ENCODE measurements at regions not wholly inside any gene's neighbourhood (a gene's known extent, or its start where the extent isn't known, plus 50 kb on each side); places are given as distances from the start of the nearest gene placed in this dataset.

GRCh38 chr4:107219681-107220080, 183.6 kb upstream of the DKK2 start:
- Histone ChIP-seq H3K36me3 (ENCODE audit: control insufficient read depth in 1 of 2, insufficient read depth in 2 of 2, low read length in 2 of 2) (no peaks in the 10 kb centered on the region), H3K27ac (ENCODE audit: low read length) (no peak overlapping the region), H3K9me3 (ENCODE audit: control insufficient read depth in 1 of 2, low read length in 2 of 2) (no peaks in the 10 kb centered on the region), H3K27me3 (ENCODE audit: low read depth, low read length) (no peaks in the 10 kb centered on the region), H3K4me1 (ENCODE audit: control insufficient read depth in 1 of 2, insufficient read depth in 2 of 2, low read length in 2 of 2) (no peaks in the 10 kb centered on the region), H3K4me3 (ENCODE audit: low read depth in 1 of 2, low read length in 2 of 2) (no peak overlapping the region)

DNA sequence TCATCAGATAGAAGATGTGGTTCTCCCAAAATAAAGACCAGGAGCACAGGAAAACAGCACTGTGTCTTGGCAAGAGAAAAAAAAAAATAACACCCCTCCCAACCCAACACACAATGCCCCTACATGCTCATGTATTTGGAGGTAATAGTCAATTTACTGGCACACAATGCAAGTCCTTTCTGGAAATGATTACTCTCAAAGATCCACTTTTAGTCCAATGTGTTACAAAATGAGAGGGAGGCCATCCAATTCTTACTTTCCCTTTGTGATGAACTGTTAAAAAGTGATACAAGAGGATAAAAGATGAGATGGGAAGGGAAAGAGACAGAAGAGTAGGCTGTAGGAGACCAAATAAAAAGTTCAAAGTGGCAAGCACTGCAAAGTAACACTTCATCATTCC, 180.3 kb upstream of the DKK2 start:
- no peaks in the 10 kb centered on the region for H3K4me1 ChIP-seq (ENCODE audit: control insufficient read depth in 1 of 2, insufficient read depth in 2 of 2, low read length in 2 of 2)
- no peaks in the 10 kb centered on the region for H3K27me3 ChIP-seq (ENCODE audit: low read depth, low read length)
- H3K4me3 ChIP-seq (ENCODE audit: low read depth in 1 of 2, low read length in 2 of 2) = no peak overlapping the region

GRCh38 chr4:107215222-107215621, 179.1 kb upstream of the DKK2 start:
- H3K27ac ChIP-seq (ENCODE audit: low read length) = no peak overlapping the region
- H3K4me1 ChIP-seq (ENCODE audit: control insufficient read depth in 1 of 2, insufficient read depth in 2 of 2, low read length in 2 of 2) = no peaks in the 10 kb centered on the region
- H3K4me3 ChIP-seq (ENCODE audit: low read depth in 1 of 2, low read length in 2 of 2) = no peak overlapping the region
- H3K9me3 ChIP-seq (ENCODE audit: control insufficient read depth in 1 of 2, low read length in 2 of 2) = no peaks in the 10 kb centered on the region
- no peaks in the 10 kb centered on the region for H3K27me3 ChIP-seq (ENCODE audit: low read depth, low read length)
- H3K36me3 ChIP-seq (ENCODE audit: control insufficient read depth in 1 of 2, insufficient read depth in 2 of 2, low read length in 2 of 2) = no peaks in the 10 kb centered on the region

More for the DNA sequence above, 180.3 kb upstream of the DKK2 start:
- no peak overlapping the region for H3K27ac ChIP-seq (ENCODE audit: low read length)
- no peaks in the 10 kb centered on the region for H3K9me3 ChIP-seq (ENCODE audit: control insufficient read depth in 1 of 2, low read length in 2 of 2)
- H3K36me3 ChIP-seq (ENCODE audit: control insufficient read depth in 1 of 2, insufficient read depth in 2 of 2, low read length in 2 of 2) = no peaks in the 10 kb centered on the region

GRCh38 chr4:107213880-107214279, 177.8 kb upstream of the DKK2 start:
- Histone ChIP-seq H3K27ac (ENCODE audit: low read length) (no peak overlapping the region), H3K27me3 (ENCODE audit: low read depth, low read length) (no peaks in the 10 kb centered on the region)

DNA sequence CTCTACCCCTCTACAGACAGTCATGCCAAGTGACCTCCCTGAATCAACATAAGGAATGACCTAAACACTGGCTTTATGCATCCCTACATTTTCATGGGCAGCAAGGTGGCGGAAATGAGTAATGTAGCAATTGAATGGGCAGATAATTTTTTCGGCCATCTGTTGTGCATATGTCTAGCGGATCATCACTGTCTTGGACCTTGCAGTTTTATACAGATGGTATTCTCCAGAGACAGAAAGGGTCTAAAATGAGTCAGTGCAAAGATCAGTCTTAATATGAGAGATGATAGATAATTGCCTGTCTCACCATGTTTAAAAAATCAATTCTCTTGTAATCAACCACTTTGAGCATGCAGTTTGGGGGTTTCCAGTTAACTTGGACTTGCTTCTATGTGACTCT, 177.3 kb upstream of the DKK2 start:
- H3K4me3 ChIP-seq (ENCODE audit: low read depth in 1 of 2, low read length in 2 of 2) = no peak overlapping the region
- no peaks in the 10 kb centered on the region for H3K4me1 ChIP-seq (ENCODE audit: control insufficient read depth in 1 of 2, insufficient read depth in 2 of 2, low read length in 2 of 2)
- no peaks in the 10 kb centered on the region for H3K36me3 ChIP-seq (ENCODE audit: control insufficient read depth in 1 of 2, insufficient read depth in 2 of 2, low read length in 2 of 2)
- H3K27ac ChIP-seq (ENCODE audit: low read length) = no peak overlapping the region
- no peaks in the 10 kb centered on the region for H3K9me3 ChIP-seq (ENCODE audit: control insufficient read depth in 1 of 2, low read length in 2 of 2)
- H3K27me3 ChIP-seq (ENCODE audit: low read depth, low read length) = no peaks in the 10 kb centered on the region

More at GRCh38 chr4:107213880-107214279, 177.8 kb upstream of the DKK2 start:
- H3K36me3 ChIP-seq (ENCODE audit: control insufficient read depth in 1 of 2, insufficient read depth in 2 of 2, low read length in 2 of 2) = no peaks in the 10 kb centered on the region
- H3K4me3 ChIP-seq (ENCODE audit: low read depth in 1 of 2, low read length in 2 of 2) = no peak overlapping the region
- no peaks in the 10 kb centered on the region for H3K4me1 ChIP-seq (ENCODE audit: control insufficient read depth in 1 of 2, insufficient read depth in 2 of 2, low read length in 2 of 2)
- H3K9me3 ChIP-seq (ENCODE audit: control insufficient read depth in 1 of 2, low read length in 2 of 2) = no peaks in the 10 kb centered on the region

GRCh38 chr4:107212565-107212964, 176.5 kb upstream of the DKK2 start:
- no peaks in the 10 kb centered on the region for H3K36me3 ChIP-seq (ENCODE audit: control insufficient read depth in 1 of 2, insufficient read depth in 2 of 2, low read length in 2 of 2)
- H3K4me3 ChIP-seq (ENCODE audit: low read depth in 1 of 2, low read length in 2 of 2) = no peak overlapping the region
- H3K27me3 ChIP-seq (ENCODE audit: low read depth, low read length) = no peaks in the 10 kb centered on the region
- no peak overlapping the region for H3K27ac ChIP-seq (ENCODE audit: low read length)
- H3K4me1 ChIP-seq (ENCODE audit: control insufficient read depth in 1 of 2, insufficient read depth in 2 of 2, low read length in 2 of 2) = no peaks in the 10 kb centered on the region
- H3K9me3 ChIP-seq (ENCODE audit: control insufficient read depth in 1 of 2, low read length in 2 of 2) = no peaks in the 10 kb centered on the region

DNA sequence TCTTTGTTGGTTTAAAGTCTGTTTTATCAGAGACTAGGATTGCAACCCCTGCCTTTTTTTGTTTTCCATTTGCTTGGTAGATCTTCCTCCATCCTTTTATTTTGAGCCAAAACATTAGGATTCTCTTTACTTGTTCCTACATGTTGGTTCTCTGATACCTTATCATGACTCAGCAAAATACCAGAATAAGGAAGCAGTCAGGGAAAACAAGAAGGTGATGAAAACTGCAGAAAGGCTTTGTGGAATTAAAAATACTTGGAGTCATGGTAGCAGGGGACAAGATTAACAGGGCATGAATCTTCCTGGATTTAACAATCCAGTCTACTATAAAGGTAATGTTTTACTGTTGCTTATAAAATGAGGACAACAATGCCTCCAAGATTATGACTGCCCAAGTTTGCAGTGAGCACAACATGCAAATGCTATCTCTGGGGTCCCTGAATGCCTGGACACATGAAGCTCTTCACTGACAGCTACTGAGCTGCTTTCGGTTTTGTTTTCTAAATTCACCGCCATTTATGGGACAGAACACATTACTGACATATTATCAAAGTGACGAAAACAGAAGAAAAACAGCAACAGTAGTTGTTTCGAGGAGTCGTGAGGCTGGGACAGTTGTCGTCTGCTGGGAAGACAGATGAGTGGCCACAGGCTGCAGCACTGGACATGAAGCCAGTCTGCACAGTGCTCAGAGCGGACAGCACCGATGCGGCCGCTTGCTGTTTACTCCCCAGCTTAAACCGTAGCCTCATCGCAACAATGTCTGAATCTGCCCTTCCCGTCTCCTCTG, 174.5 kb upstream of the DKK2 start:
- H3K4me3 ChIP-seq (ENCODE audit: low read depth in 1 of 2, low read length in 2 of 2) = peak overlapping the region; percentile 10 to 62

GRCh38 chr4:107203733-107204132, 167.6 kb upstream of the DKK2 start:
- Histone ChIP-seq H3K4me3 (ENCODE audit: low read depth in 1 of 2, low read length in 2 of 2) (no peak overlapping the region), H3K27me3 (ENCODE audit: low read depth, low read length) (no peaks in the 10 kb centered on the region), H3K4me1 (ENCODE audit: control insufficient read depth in 1 of 2, insufficient read depth in 2 of 2, low read length in 2 of 2) (peaks cover 0 to 6% of the 10 kb centered on the region in 2 donors), H3K9me3 (ENCODE audit: control insufficient read depth in 1 of 2, low read length in 2 of 2) (no peaks in the 10 kb centered on the region), H3K27ac (ENCODE audit: low read length) (no peak overlapping the region), H3K36me3 (ENCODE audit: control insufficient read depth in 1 of 2, insufficient read depth in 2 of 2, low read length in 2 of 2) (no peaks in the 10 kb centered on the region)

More for the DNA sequence above, 174.5 kb upstream of the DKK2 start:
- Histone ChIP-seq H3K9me3 (ENCODE audit: control insufficient read depth in 1 of 2, low read length in 2 of 2) (no peaks in the 10 kb centered on the region), H3K36me3 (ENCODE audit: control insufficient read depth in 1 of 2, insufficient read depth in 2 of 2, low read length in 2 of 2) (no peaks in the 10 kb centered on the region), H3K27me3 (ENCODE audit: low read depth, low read length) (no peaks in the 10 kb centered on the region), H3K27ac (ENCODE audit: low read length) (no peak overlapping the region), H3K4me1 (ENCODE audit: control insufficient read depth in 1 of 2, insufficient read depth in 2 of 2, low read length in 2 of 2) (no peaks in the 10 kb centered on the region)

- Histone ChIP-seq H3K36me3 (ENCODE audit: control insufficient read depth in 1 of 2, insufficient read depth in 2 of 2, low read length in 2 of 2) (no peaks in the 10 kb centered on the region), H3K27ac (ENCODE audit: low read length) (no peak overlapping the region), H3K9me3 (ENCODE audit: control insufficient read depth in 1 of 2, low read length in 2 of 2) (no peaks in the 10 kb centered on the region), H3K27me3 (ENCODE audit: low read depth, low read length) (no peaks in the 10 kb centered on the region), H3K4me3 (ENCODE audit: low read depth in 1 of 2, low read length in 2 of 2) (no peak overlapping the region), H3K4me1 (ENCODE audit: control insufficient read depth in 1 of 2, insufficient read depth in 2 of 2, low read length in 2 of 2) (peaks cover 0 to 6% of the 10 kb centered on the region in 2 donors)
Observed at GRCh38 chr4:107202744-107203143, 166.6 kb upstream of the DKK2 start.

DNA sequence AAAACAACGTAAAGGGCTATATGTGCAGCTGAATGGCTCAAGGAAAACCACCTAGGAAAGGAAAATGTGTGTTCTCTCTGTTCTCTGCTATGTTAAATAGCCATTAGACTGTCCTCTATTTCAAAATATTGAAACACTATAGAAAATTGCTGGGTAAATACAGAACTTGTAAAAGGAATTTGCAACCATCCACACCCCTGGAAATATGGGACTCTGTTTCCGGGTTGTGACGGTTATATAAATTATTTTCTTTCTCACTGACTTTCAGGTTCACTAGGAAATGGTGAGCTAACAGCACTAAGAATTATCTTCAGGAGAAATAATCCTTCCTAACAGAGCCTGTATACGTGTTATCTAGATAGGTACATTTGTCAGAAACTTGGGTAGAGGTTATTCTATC, 161.0 kb upstream of the DKK2 start:
- no peak overlapping the region for H3K27ac ChIP-seq (ENCODE audit: low read length)
- no peak overlapping the region for H3K4me3 ChIP-seq (ENCODE audit: low read depth in 1 of 2, low read length in 2 of 2)
- H3K9me3 ChIP-seq (ENCODE audit: control insufficient read depth in 1 of 2, low read length in 2 of 2) = no peaks in the 10 kb centered on the region
- H3K36me3 ChIP-seq (ENCODE audit: control insufficient read depth in 1 of 2, insufficient read depth in 2 of 2, low read length in 2 of 2) = no peaks in the 10 kb centered on the region
- H3K27me3 ChIP-seq (ENCODE audit: low read depth, low read length) = no peaks in the 10 kb centered on the region
- peaks cover 0 to 3% of the 10 kb centered on the region in 2 donors for H3K4me1 ChIP-seq (ENCODE audit: control insufficient read depth in 1 of 2, insufficient read depth in 2 of 2, low read length in 2 of 2)

DNA sequence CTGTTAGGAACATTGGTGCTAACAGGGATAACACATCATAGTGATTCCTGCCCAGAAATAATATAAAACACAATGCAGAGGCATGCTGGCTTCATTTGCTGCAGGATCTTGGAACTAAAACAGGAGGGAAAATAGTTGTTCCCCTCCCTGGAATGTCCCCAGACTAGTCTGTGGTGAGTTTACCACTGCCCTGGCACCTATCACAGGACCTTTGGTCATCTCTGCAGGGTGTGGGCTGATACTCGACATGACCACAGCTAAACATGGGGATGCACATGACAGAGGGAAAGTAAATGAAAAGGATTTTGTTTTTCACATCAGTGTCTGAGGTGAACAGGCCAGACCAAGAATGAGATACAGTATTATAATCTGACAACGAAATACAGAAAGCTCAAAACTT, 160.2 kb upstream of the DKK2 start:
- Histone ChIP-seq H3K9me3 (ENCODE audit: control insufficient read depth in 1 of 2, low read length in 2 of 2) (no peaks in the 10 kb centered on the region), H3K4me1 (ENCODE audit: control insufficient read depth in 1 of 2, insufficient read depth in 2 of 2, low read length in 2 of 2) (peaks cover 0 to 3% of the 10 kb centered on the region in 2 donors), H3K27me3 (ENCODE audit: low read depth, low read length) (no peaks in the 10 kb centered on the region), H3K4me3 (ENCODE audit: low read depth in 1 of 2, low read length in 2 of 2) (no peak overlapping the region), H3K36me3 (ENCODE audit: control insufficient read depth in 1 of 2, insufficient read depth in 2 of 2, low read length in 2 of 2) (no peaks in the 10 kb centered on the region), H3K27ac (ENCODE audit: low read length) (no peak overlapping the region)

DNA sequence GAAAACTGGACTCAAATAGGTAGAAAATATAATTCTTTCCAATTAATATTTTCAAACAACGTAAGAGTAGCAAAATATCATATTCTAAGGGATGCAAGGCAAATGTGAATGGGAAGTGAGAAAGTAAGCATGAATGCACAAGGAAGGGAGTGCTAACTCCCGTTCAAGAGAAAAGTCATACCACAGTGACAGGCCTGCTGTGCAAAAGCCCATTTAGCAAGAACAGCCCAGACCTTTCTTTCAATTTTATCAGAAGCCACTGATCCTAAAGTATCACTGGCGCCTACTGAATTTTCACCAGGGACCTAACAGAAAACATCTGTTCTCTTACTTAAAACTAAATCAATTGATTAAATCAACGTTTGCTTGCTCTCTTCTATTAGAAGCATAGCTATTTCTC, 157.9 kb upstream of the DKK2 start:
- H3K36me3 ChIP-seq (ENCODE audit: control insufficient read depth in 1 of 2, insufficient read depth in 2 of 2, low read length in 2 of 2) = no peaks in the 10 kb centered on the region
- H3K4me3 ChIP-seq (ENCODE audit: low read depth in 1 of 2, low read length in 2 of 2) = no peak overlapping the region
- no peaks in the 10 kb centered on the region for H3K27me3 ChIP-seq (ENCODE audit: low read depth, low read length)
- peaks cover 0 to 3% of the 10 kb centered on the region in 2 donors for H3K4me1 ChIP-seq (ENCODE audit: control insufficient read depth in 1 of 2, insufficient read depth in 2 of 2, low read length in 2 of 2)
- H3K9me3 ChIP-seq (ENCODE audit: control insufficient read depth in 1 of 2, low read length in 2 of 2) = no peaks in the 10 kb centered on the region
- no peak overlapping the region for H3K27ac ChIP-seq (ENCODE audit: low read length)

Measured in muscle layer of duodenum (tissue), 2 donors.